DND-41 (cell line): ENCODE measurements at regions not wholly inside any gene's neighbourhood (a gene's known extent, or its start where the extent isn't known, plus 50 kb on each side); places are given as distances from the start of the nearest gene placed in this dataset.

ENCODE experiments used
- ATAC-seq: fragments of 200-7000 bp; cut with Tn5 transposase; 3 replicates; pipeline ENCODE4 v1.9.1; 2021; ENCODE audit warnings: low read depth; ENCODE audit not compliant: insufficient read depth
- DNase-seq: peaks from one replicate; pipeline ENCODE4 v3.0.0-alpha.2; 2020
- H2AFZ ChIP-seq: 2 replicates; pipeline ENCODE4 v1.6.0; 2012; ENCODE audit warnings: low read depth, low read length
- H3K27ac ChIP-seq: 2 replicates; pipeline ENCODE4 v1.5.1; 2012; ENCODE audit warnings: low read length, inconsistent platforms
- H3K27me3 ChIP-seq: fragments of 200-600 bp; sonication (generic); 2 replicates; pipeline ENCODE4 v1.6.0; 2012; ENCODE audit warnings: low read length, mild to moderate bottlenecking, inconsistent platforms; ENCODE audit not compliant: insufficient read depth, poor library complexity
- H3K36me3 ChIP-seq: 2 replicates; pipeline ENCODE4 v1.5.1; 2012; ENCODE audit warnings: low read length, inconsistent platforms; ENCODE audit not compliant: insufficient read depth
- H3K4me1 ChIP-seq: 2 replicates; pipeline ENCODE4 v1.5.1; 2012; ENCODE audit warnings: mild to moderate bottlenecking, low read length; ENCODE audit not compliant: insufficient read depth
- H3K4me2 ChIP-seq: 2 replicates; pipeline ENCODE4 v1.6.0; 2012; ENCODE audit warnings: mild to moderate bottlenecking, moderate library complexity, low read length, inconsistent platforms; ENCODE audit not compliant: insufficient read depth
- H3K4me3 ChIP-seq, 2 experiments: fragments of 200-600 bp in 1 of 2; shearing (Covaris generic) in 1 of 2; 2 replicates each; pipeline ENCODE4 v1.5.1; 2012 to 2016; ENCODE audit warnings: inconsistent platforms in 2 of 2, low read length in 2 of 2, mild to moderate bottlenecking in 2 of 2, low read depth in 1 of 2, moderate library complexity in 1 of 2
- H3K79me2 ChIP-seq: 2 replicates; pipeline ENCODE4 v1.6.0; 2012; ENCODE audit warnings: low read length, inconsistent platforms; ENCODE audit not compliant: insufficient read depth
- H3K9ac ChIP-seq: 2 replicates; pipeline ENCODE4 v1.6.0; 2012; ENCODE audit warnings: low read depth, mild to moderate bottlenecking, inconsistent platforms, low read length, moderate library complexity
- H3K9me3 ChIP-seq: 2 replicates; pipeline ENCODE4 v1.5.1; 2012; ENCODE audit warnings: low read length, moderate library complexity, mild to moderate bottlenecking, inconsistent platforms; ENCODE audit not compliant: insufficient read depth, severe bottlenecking
- H4K20me1 ChIP-seq: 2 replicates; pipeline ENCODE4 v1.6.0; 2012; ENCODE audit warnings: low read length; ENCODE audit not compliant: insufficient read depth
- CTCF ChIP-seq: IDR thresholded peaks from 2 replicates; pipeline ENCODE4 v1.5.1; 2012; ENCODE audit warnings: borderline replicate concordance, low read length, moderate library complexity, mild to moderate bottlenecking; ENCODE audit not compliant: poor library complexity, severe bottlenecking; ENCODE audit errors: extremely low read depth
- EZH2 ChIP-seq: IDR thresholded peaks from 3 replicates; pipeline ENCODE4 v1.6.1; 2012; ENCODE audit warnings: borderline replicate concordance, low read depth, mild to moderate bottlenecking, moderate library complexity, low read length, inconsistent platforms; ENCODE audit not compliant: severe bottlenecking

GRCh38 chr11:134761386-134761785 is 349.3 kb upstream of the B3GAT1 start:
- peaks cover 46% of the 10 kb centered on the region for H3K79me2 ChIP-seq
- peak overlapping the region; percentile 86 for H3K9ac ChIP-seq
- H3K27ac ChIP-seq = peak overlapping the region; percentile 94
- H3K4me3 ChIP-seq = peak overlapping the region; percentile 51 to 71
- peaks cover 41% of the 10 kb centered on the region for H3K4me1 ChIP-seq
- peak overlapping the region; percentile 75 for H3K4me2 ChIP-seq
- H3K9me3 ChIP-seq = no peaks in the 10 kb centered on the region
- H3K36me3 ChIP-seq = peaks cover 26% of the 10 kb centered on the region
- H2AFZ ChIP-seq = peak overlapping the region; percentile 71
- no peak for TF ChIP-seq CTCF
- TF ChIP-seq EZH2 = no peak
- DNase-seq = no peak
- H4K20me1 ChIP-seq = no peaks in the 10 kb centered on the region
- H3K27me3 ChIP-seq = no peaks in the 10 kb centered on the region
- ATAC-seq = no peak

GRCh38 chr11:134760957-134761356 is 348.9 kb upstream of the B3GAT1 start:
- Histone ChIP-seq H3K36me3 (peaks cover 22% of the 10 kb centered on the region), H3K9ac (peak overlapping the region; percentile 86), H3K27me3 (no peaks in the 10 kb centered on the region), H3K4me2 (peak overlapping the region; percentile 75), H3K79me2 (peaks cover 46% of the 10 kb centered on the region), H3K4me1 (peaks cover 41% of the 10 kb centered on the region), H3K27ac (peak overlapping the region; percentile 94), H2AFZ (no peak overlapping the region), H4K20me1 (no peaks in the 10 kb centered on the region), H3K9me3 (no peaks in the 10 kb centered on the region), H3K4me3 (peak overlapping the region in 1 of 2 experiments; percentile 71; a peak in 2 of 4 replicates)
- no peak for TF ChIP-seq EZH2
- no peak for TF ChIP-seq CTCF
- DNase-seq (no peak), ATAC-seq (no peak)

- Histone ChIP-seq H3K4me1 (peaks cover 41% of the 10 kb centered on the region), H3K4me3 (no peak overlapping the region)
These were observed 348.3 kb upstream of the B3GAT1 start for GRCh38 chr11:134760299-134760698.

GRCh38 chr11:134759855-134760254 is 347.8 kb upstream of the B3GAT1 start:
- no peaks in the 10 kb centered on the region for H3K9me3 ChIP-seq
- H3K27me3 ChIP-seq = no peaks in the 10 kb centered on the region
- ATAC-seq (no peak), DNase-seq (no peak)
- no peak for TF ChIP-seq EZH2
- TF ChIP-seq CTCF = no peak
- H3K4me2 ChIP-seq = no peak overlapping the region
- peaks cover 39% of the 10 kb centered on the region for H3K4me1 ChIP-seq
- no peak overlapping the region for H3K9ac ChIP-seq
- H3K79me2 ChIP-seq = peaks cover 36% of the 10 kb centered on the region
- H3K27ac ChIP-seq = no peak overlapping the region
- no peak overlapping the region for H3K4me3 ChIP-seq
- no peak overlapping the region for H2AFZ ChIP-seq
- H3K36me3 ChIP-seq = peaks cover 12% of the 10 kb centered on the region
- no peaks in the 10 kb centered on the region for H4K20me1 ChIP-seq

More at GRCh38 chr11:134760299-134760698, 348.3 kb upstream of the B3GAT1 start:
- Histone ChIP-seq H3K4me2 (0 out of 2 replicates have a peak overlapping the region, but pooled peaks have one; percentile 27), H3K79me2 (peaks cover 41% of the 10 kb centered on the region), H3K27me3 (no peaks in the 10 kb centered on the region), H2AFZ (no peak overlapping the region), H4K20me1 (no peaks in the 10 kb centered on the region), H3K9me3 (no peaks in the 10 kb centered on the region), H3K27ac (no peak overlapping the region), H3K9ac (no peak overlapping the region), H3K36me3 (peaks cover 16% of the 10 kb centered on the region)
- ATAC-seq = no peak
- DNase-seq = no peak
- no peak for TF ChIP-seq EZH2
